ENCODE measurements at regions not wholly inside any gene's neighbourhood (a gene's known extent, or its start where the extent isn't known, plus 50 kb on each side); places are given as distances from the start of the nearest gene placed in this dataset.
"Not testable (repeated sequence)": the region's sequence is repeated elsewhere in the genome, so short reads cannot be mapped to it uniquely, and the experiment has no call there.

GRCh38 chr5:57002959-57003485, 51.1 kb upstream of the MIER3 start:
- TF ChIP-seq, protein P1, sequence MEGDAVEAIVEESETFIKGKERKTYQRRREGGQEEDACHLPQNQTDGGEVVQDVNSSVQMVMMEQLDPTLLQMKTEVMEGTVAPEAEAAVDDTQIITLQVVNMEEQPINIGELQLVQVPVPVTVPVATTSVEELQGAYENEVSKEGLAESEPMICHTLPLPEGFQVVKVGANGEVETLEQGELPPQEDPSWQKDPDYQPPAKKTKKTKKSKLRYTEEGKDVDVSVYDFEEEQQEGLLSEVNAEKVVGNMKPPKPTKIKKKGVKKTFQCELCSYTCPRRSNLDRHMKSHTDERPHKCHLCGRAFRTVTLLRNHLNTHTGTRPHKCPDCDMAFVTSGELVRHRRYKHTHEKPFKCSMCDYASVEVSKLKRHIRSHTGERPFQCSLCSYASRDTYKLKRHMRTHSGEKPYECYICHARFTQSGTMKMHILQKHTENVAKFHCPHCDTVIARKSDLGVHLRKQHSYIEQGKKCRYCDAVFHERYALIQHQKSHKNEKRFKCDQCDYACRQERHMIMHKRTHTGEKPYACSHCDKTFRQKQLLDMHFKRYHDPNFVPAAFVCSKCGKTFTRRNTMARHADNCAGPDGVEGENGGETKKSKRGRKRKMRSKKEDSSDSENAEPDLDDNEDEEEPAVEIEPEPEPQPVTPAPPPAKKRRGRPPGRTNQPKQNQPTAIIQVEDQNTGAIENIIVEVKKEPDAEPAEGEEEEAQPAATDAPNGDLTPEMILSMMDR (IDR thresholded peaks at IDR 0.05; ENCODE audit: borderline replicate concordance, insufficient read depth, low read depth, low read length) = no peak
- no peak overlapping the region for H3K4me3 ChIP-seq (ENCODE audit: low read depth, low read length)

GRCh38 chr5:57003566-57003965, 51.6 kb upstream of the MIER3 start:
- H3K4me3 ChIP-seq (ENCODE audit: low read depth, low read length) = not testable (repeated sequence)

- H3K4me3 ChIP-seq (ENCODE audit: low read depth, low read length) = no peak overlapping the region
- TF ChIP-seq, protein P1 (IDR thresholded peaks at IDR 0.05; ENCODE audit: borderline replicate concordance, insufficient read depth, low read depth, low read length) = no peak
Measured at GRCh38 chr5:57004800-57005199, 52.9 kb upstream of the MIER3 start.

- no peak overlapping the region for H3K4me3 ChIP-seq (ENCODE audit: low read depth, low read length)
- TF ChIP-seq, protein P1 (IDR thresholded peaks at IDR 0.05; ENCODE audit: borderline replicate concordance, insufficient read depth, low read depth, low read length) = no peak
Measured at GRCh38 chr5:57007344-57007743, 55.4 kb upstream of the MIER3 start.

- TF ChIP-seq, protein P1 (IDR thresholded peaks at IDR 0.05; ENCODE audit: borderline replicate concordance, insufficient read depth, low read depth, low read length) = no peak
- H3K4me3 ChIP-seq (ENCODE audit: low read depth, low read length) = no peak overlapping the region
Measured at GRCh38 chr5:57009811-57010210, 57.9 kb upstream of the MIER3 start.

DNA sequence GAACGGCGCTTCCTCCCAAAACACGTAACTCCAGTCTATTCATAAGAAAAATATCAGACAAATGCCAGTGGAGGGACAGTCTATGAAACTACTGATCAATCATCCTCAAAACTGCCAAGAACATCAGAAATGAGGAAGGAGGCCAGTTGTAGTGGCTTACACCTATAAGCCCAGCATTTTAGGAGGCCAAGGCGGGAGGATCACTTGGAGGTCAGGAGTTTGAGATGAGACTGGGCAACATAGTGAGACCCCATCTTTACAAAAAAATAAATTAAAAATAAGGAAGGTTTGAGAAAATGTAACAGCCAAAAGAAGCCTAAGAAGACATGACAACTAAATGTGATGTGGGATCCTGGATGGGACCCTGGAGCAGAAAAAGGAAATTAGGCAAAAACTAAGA, 58.9 kb upstream of the MIER3 start:
- TF ChIP-seq, protein P1 (IDR thresholded peaks at IDR 0.05; ENCODE audit: borderline replicate concordance, insufficient read depth, low read depth, low read length) = no peak

GRCh38 chr5:57012511-57012910, 60.6 kb upstream of the MIER3 start:
- H3K4me3 ChIP-seq (ENCODE audit: low read depth, low read length) = no peak overlapping the region
- TF ChIP-seq, protein P1 (IDR thresholded peaks at IDR 0.05; ENCODE audit: borderline replicate concordance, insufficient read depth, low read depth, low read length) = no peak

More for the DNA sequence above, 58.9 kb upstream of the MIER3 start:
- H3K4me3 ChIP-seq (ENCODE audit: low read depth, low read length) = no peak overlapping the region

- TF ChIP-seq, protein P1 (IDR thresholded peaks at IDR 0.05; ENCODE audit: borderline replicate concordance, insufficient read depth, low read depth, low read length) = no peak
Measured at GRCh38 chr5:57025961-57026360, 74.0 kb upstream of the MIER3 start.

More at GRCh38 chr5:57025961-57026360, 74.0 kb upstream of the MIER3 start:
- no peak overlapping the region for H3K4me3 ChIP-seq (ENCODE audit: low read depth, low read length)
